ENCODE measurements at regions not wholly inside any gene's neighbourhood (a gene's known extent, or its start where the extent isn't known, plus 50 kb on each side); places are given as distances from the start of the nearest gene placed in this dataset.

GRCh38 chr6:14656649-14657048, 539.1 kb downstream of the CD83 start:
- DNase-seq, result no peak

- no peak for DNase-seq
These were observed 540.5 kb downstream of the CD83 start for GRCh38 chr6:14658030-14658429.

- peak; percentile 22 for DNase-seq
These were observed 541.5 kb downstream of the CD83 start for GRCh38 chr6:14658886-14659561.

- no peak for DNase-seq
These were observed 542.3 kb downstream of the CD83 start for GRCh38 chr6:14659841-14660240.

- peak; percentile 30 for DNase-seq
These were observed 543.4 kb downstream of the CD83 start for GRCh38 chr6:14660806-14661579.

- no peak for DNase-seq
These were observed 544.1 kb downstream of the CD83 start for GRCh38 chr6:14661691-14662090.

GRCh38 chr6:14664112-14664601, 546.6 kb downstream of the CD83 start:
- no peak for DNase-seq

- peak; percentile 78 for DNase-seq
These were observed 547.2 kb downstream of the CD83 start for GRCh38 chr6:14664621-14665315.

GRCh38 chr6:14665827-14666724, 548.5 kb downstream of the CD83 start:
- DNase-seq, result no peak

GRCh38 chr6:14670806-14671205, 553.2 kb downstream of the CD83 start:
- no peak for DNase-seq

- peak; percentile 62 for DNase-seq
These were observed 553.7 kb downstream of the CD83 start for GRCh38 chr6:14671261-14671681.

- DNase-seq, result no peak
These were observed 554.4 kb downstream of the CD83 start for GRCh38 chr6:14671937-14672336.

GRCh38 chr6:14673201-14673600, 555.6 kb downstream of the CD83 start:
- DNase-seq, result no peak

GRCh38 chr6:14674458-14674857, 556.9 kb downstream of the CD83 start:
- no peak for DNase-seq

- DNase-seq, result no peak
These were observed 557.5 kb downstream of the CD83 start for GRCh38 chr6:14674867-14675648.

- no peak for DNase-seq
These were observed 558.5 kb downstream of the CD83 start for GRCh38 chr6:14676064-14676463.

GRCh38 chr6:14676977-14677781, 559.6 kb downstream of the CD83 start:
- no peak for DNase-seq

GRCh38 chr6:14681699-14682487, 564.0 kb upstream of the JARID2 start:
- no peak for DNase-seq

GRCh38 chr6:14682812-14683211, 563.1 kb upstream of the JARID2 start:
- no peak for DNase-seq

GRCh38 chr6:14689639-14690038, 556.2 kb upstream of the JARID2 start:
- no peak for DNase-seq

Measured in eye (tissue), 1 donor.